Thymus (tissue), 11 donors: ENCODE measurements at regions not wholly inside any gene's neighbourhood (a gene's known extent, or its start where the extent isn't known, plus 50 kb on each side); places are given as distances from the start of the nearest gene placed in this dataset.
"Not testable (repeated sequence)": the region's sequence is repeated elsewhere in the genome, so short reads cannot be mapped to it uniquely, and the experiment has no call there.

Experiments used
- DNase-seq, 9 donors: peaks; one replicate each; pipeline ENCODE4 v3.0.0-alpha.2; 2013; ENCODE audit warnings: low spot score in 9 of 9, low read depth in 6 of 9, missing footprints in 1 of 9
- H3K27ac ChIP-seq, 2 donors: one replicate each; pipeline ENCODE4 v1.5.1; 2013; ENCODE audit warnings: control low read depth in 1 of 2, low read depth in 1 of 2, low read length in 1 of 2, mild to moderate bottlenecking in 1 of 2, moderate library complexity in 1 of 2
- H3K27me3 ChIP-seq, 2 donors: one replicate each; pipeline ENCODE4 v1.5.1; 2013; ENCODE audit warnings: low read length in 1 of 2; ENCODE audit not compliant: control insufficient read depth in 2 of 2, insufficient read depth in 1 of 2
- H3K36me3 ChIP-seq, 2 donors: one replicate each; pipeline ENCODE4 v1.5.1; 2013; ENCODE audit warnings: low read length in 1 of 2, mild to moderate bottlenecking in 1 of 2, moderate library complexity in 1 of 2; ENCODE audit not compliant: control insufficient read depth in 2 of 2, insufficient read depth in 2 of 2
- H3K4me1 ChIP-seq, 2 donors: one replicate each; pipeline ENCODE4 v1.5.1; 2013; ENCODE audit warnings: low read length in 2 of 2; ENCODE audit not compliant: control insufficient read depth in 2 of 2, insufficient read depth in 2 of 2
- H3K4me3 ChIP-seq, 2 donors: one replicate each; pipeline ENCODE4 v1.5.1; 2013; ENCODE audit warnings: low read length in 2 of 2, control low read depth in 1 of 2, mild to moderate bottlenecking in 1 of 2
- H3K9me3 ChIP-seq, 2 donors: one replicate each; pipeline ENCODE4 v1.5.1; 2013; ENCODE audit warnings: low read length in 1 of 2, mild to moderate bottlenecking in 1 of 2; ENCODE audit not compliant: control insufficient read depth in 2 of 2, insufficient read depth in 1 of 2
- WGBS: extraction: QIAGEN DNeasy Blood & Tissue Kit; methylation state at CpG from one replicate; pipeline ENCODE4 v1.1.7; 2013; 5-methylcytosine and 5-hydroxymethylcytosine counted together
- donor health status: healthy.

- Histone ChIP-seq H3K9me3 (no peaks in the 10 kb centered on the region), H3K27me3 (no peaks in the 10 kb centered on the region), H3K4me1 (no peaks in the 10 kb centered on the region), H3K27ac (no peak overlapping the region), H3K4me3 (no peak overlapping the region), H3K36me3 (no peaks in the 10 kb centered on the region)
- 88% methylated on average over 19 of the region's 19 CpGs for WGBS
- DNase-seq: no peak
These were observed 174.2 kb upstream of the JADE1 start for GRCh38 chr4:128635141-128635954.

DNA sequence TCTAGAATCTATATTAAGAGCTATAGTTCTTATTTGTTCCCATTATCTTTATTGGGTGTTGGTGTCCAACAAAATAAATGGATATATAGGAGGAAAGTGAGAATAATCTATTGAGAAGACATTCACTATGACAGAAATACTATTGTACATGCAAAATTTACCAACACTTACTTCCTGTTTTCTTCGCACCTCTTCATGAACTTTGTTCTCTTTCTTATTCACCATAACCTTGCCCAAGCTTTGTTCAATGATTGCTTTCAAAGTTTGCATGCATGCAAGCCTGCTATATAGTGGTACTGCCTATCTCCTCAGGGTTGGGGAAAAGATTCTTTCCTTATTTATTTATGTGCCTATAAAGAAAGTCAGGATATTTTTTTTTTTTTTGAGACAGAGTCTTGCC, 176.4 kb upstream of the JADE1 start:
- H3K4me3 ChIP-seq: no peak overlapping the region
- H3K9me3 ChIP-seq: no peaks in the 10 kb centered on the region
- DNase-seq: no peak
- H3K27me3 ChIP-seq: no peaks in the 10 kb centered on the region
- H3K4me1 ChIP-seq: no peaks in the 10 kb centered on the region
- no peak overlapping the region for H3K27ac ChIP-seq
- 90% methylated on average over 1 of the region's 1 CpG for WGBS
- no peaks in the 10 kb centered on the region for H3K36me3 ChIP-seq

DNA sequence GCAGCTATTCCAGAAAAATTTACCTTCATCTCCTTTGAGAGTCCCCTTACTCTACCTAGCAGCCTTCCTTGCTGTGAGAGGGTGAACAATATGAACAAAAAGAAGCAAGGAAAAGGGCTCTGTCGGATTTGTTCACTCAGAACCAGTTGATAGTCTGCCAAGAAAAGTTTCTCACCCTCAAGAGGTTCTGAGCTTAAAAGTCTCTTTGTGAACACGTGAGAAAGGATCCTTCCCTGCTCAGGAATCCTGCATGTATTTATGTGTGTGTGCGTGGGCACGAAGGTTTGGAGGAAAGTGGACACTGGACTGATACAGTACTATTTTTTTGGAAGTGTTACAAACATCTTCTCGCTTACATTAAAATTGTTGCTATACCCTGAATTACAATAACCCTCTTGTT, 178.6 kb upstream of the JADE1 start:
- Histone ChIP-seq H3K27me3 (no peaks in the 10 kb centered on the region), H3K4me1 (no peaks in the 10 kb centered on the region), H3K36me3 (no peaks in the 10 kb centered on the region), H3K9me3 (no peaks in the 10 kb centered on the region), H3K4me3 (no peak overlapping the region), H3K27ac (no peak overlapping the region)
- no peak for DNase-seq
- WGBS: 85% methylated on average over 5 of the region's 5 CpGs

GRCh38 chr4:128623508-128624215, 185.8 kb upstream of the JADE1 start:
- H3K27me3 ChIP-seq: no peaks in the 10 kb centered on the region
- H3K27ac ChIP-seq: no peak overlapping the region
- no peak for DNase-seq
- H3K4me3 ChIP-seq: no peak overlapping the region
- H3K4me1 ChIP-seq: no peaks in the 10 kb centered on the region
- WGBS: 94% methylated on average over 4 of the region's 4 CpGs
- no peaks in the 10 kb centered on the region for H3K9me3 ChIP-seq
- no peaks in the 10 kb centered on the region for H3K36me3 ChIP-seq

DNA sequence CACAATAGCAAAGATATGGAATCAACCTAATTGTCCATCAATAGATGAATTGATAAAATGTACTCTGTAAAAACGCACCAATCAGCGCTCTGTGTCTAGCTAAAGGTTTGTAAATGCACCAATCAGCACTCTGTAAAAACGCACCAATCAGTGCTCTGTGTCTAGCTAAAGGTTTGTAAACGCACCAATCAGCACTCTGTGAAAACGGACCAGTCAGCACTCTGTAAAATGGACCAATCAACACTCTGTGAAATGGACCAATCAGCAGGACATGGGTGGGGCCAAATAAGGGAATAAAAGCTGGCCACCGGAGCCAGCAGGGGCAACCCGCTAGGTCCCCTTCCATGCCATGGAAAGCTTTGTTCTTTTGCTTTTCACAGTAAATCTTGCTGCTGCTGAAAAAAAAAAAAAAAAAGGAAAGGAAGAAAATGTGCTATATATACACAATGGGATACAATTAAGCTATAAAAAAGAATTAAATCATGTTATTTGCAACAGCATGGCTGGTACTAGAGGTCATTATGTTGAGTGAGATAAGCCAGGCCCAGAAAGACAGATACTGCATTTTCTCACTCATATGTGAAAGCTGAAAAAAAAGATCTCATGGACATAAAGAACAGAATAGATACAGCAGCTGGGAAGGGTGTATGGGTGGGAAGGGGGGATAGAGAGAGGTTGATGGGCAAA, 189.1 kb upstream of the JADE1 start:
- not testable (repeated sequence) for H3K9me3 ChIP-seq, H3K27me3 ChIP-seq, H3K36me3 ChIP-seq, H3K4me3 ChIP-seq, H3K27ac ChIP-seq, H3K4me1 ChIP-seq, DNase-seq
- 93% methylated on average over 7 of the region's 7 CpGs for WGBS

GRCh38 chr4:128615197-128615596, 194.3 kb upstream of the JADE1 start:
- Histone ChIP-seq H3K4me3 (no peak overlapping the region), H3K27ac (no peak overlapping the region), H3K9me3 (no peaks in the 10 kb centered on the region), H3K36me3 (no peaks in the 10 kb centered on the region), H3K4me1 (no peaks in the 10 kb centered on the region), H3K27me3 (no peaks in the 10 kb centered on the region)
- DNase-seq: no peak

- Histone ChIP-seq H3K9me3 (no peaks in the 10 kb centered on the region), H3K27ac (no peak overlapping the region), H3K4me3 (no peak overlapping the region), H3K27me3 (no peaks in the 10 kb centered on the region), H3K36me3 (no peaks in the 10 kb centered on the region), H3K4me1 (no peaks in the 10 kb centered on the region)
- DNase-seq: no peak
- WGBS: 96% methylated on average over 1 of the region's 1 CpG
These were observed 201.5 kb upstream of the JADE1 start for GRCh38 chr4:128608006-128608405.

DNA sequence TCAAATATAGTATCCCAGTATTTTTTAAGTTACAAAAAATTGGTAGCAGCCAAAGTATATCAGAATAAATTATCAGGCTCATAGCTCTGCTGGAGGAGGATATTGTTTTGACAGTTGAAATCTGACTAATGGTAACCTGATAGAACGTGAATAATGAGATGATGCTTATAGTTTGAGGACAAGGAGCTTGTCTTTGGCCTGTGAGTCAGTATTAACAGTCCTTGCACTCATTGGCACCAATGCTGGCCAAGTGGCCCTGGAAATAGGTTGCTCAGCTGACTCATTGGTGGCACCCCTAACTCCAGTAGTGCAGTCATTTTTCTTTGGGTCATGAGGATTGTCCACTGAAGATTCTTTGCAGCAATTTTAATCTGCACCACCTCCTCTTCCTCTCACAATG, 203.3 kb upstream of the JADE1 start:
- WGBS: 89% methylated on average over 1 of the region's 1 CpG
- H3K27me3 ChIP-seq: no peaks in the 10 kb centered on the region
- no peak overlapping the region for H3K27ac ChIP-seq
- no peaks in the 10 kb centered on the region for H3K36me3 ChIP-seq
- no peak for DNase-seq
- no peak overlapping the region for H3K4me3 ChIP-seq
- no peaks in the 10 kb centered on the region for H3K9me3 ChIP-seq
- H3K4me1 ChIP-seq: peaks cover 0 to 3% of the 10 kb centered on the region in 2 donors

GRCh38 chr4:128604840-128605239, 204.7 kb upstream of the JADE1 start:
- H3K36me3 ChIP-seq: no peaks in the 10 kb centered on the region
- peaks cover 0 to 3% of the 10 kb centered on the region in 2 donors for H3K4me1 ChIP-seq
- H3K27me3 ChIP-seq: no peaks in the 10 kb centered on the region
- no peak for DNase-seq
- no peak overlapping the region for H3K27ac ChIP-seq
- H3K4me3 ChIP-seq: no peak overlapping the region
- 38% methylated on average over 2 of the region's 2 CpGs for WGBS
- no peaks in the 10 kb centered on the region for H3K9me3 ChIP-seq
